ENCODE measurements at regions not wholly inside any gene's neighbourhood (a gene's known extent, or its start where the extent isn't known, plus 50 kb on each side); places are given as distances from the start of the nearest gene placed in this dataset.

DNA sequence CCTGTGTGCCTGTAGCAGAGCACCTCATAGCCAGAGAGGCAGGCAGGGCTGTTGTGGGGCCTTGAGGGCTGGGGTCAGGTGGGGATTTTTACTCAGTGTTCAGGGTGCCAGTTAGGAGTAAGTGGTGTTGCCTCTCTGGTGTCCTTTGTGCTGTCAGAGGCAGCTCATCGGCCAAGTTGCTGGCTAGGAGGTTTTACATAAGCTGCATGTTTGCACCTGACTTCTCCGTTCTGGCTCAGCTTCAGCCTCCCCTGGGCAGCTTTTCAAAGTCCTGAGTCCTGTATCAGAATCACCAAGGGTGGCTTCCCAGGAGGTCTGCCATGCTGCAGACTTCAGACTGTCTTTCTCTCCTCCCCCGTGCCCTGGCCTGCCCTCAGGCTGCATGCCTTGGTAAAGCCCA lies 242.6 kb upstream of the TPM1 start:
- DNase-seq (ENCODE audit: low read depth, low spot score), result no peak
- in situ Hi-C loops (cut with HindIII; ENCODE audit: low pct_unique_long_range_greater_than_20kb, low sequenced_read_pairs), result no loop called here

GRCh38 chr15:62802612-62803011 lies 239.9 kb upstream of the TPM1 start:
- DNase-seq (ENCODE audit: low read depth, low spot score), result no peak
- in situ Hi-C loops (cut with HindIII; ENCODE audit: low pct_unique_long_range_greater_than_20kb, low sequenced_read_pairs), result no loop called here

DNA sequence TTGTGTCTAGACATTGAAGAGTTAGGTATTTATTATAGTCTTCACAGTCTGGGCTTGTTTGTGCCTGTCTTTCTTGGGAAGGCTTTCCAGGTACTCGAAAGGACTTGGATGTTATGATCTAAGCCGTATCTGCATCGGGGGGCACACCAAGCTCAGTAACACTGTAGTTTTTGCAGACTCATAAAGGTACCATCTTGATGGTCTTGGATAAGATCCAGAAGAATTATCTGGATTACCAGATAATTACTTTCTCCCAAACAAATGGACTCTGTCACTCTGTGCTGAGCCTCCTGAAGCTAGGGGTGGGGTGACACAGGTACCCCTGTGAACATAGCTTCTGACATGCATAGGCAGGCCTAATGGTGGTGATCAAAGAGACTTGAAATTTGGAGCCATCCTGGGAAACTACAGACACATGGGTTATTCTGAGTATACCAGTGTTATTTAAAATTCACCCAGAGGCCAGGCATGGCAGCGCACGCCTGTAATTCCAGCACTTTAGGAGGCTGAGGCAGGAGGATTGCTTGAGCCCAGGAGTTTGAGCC lies 238.6 kb upstream of the TPM1 start:
- in situ Hi-C loops (cut with HindIII; ENCODE audit: low pct_unique_long_range_greater_than_20kb, low sequenced_read_pairs), result no loop called here

GRCh38 chr15:62805502-62805901 lies 237.0 kb upstream of the TPM1 start:
- in situ Hi-C loops (cut with HindIII; ENCODE audit: low pct_unique_long_range_greater_than_20kb, low sequenced_read_pairs), result no loop called here
- no peak for DNase-seq (ENCODE audit: low read depth, low spot score)

More for the DNA sequence above, 238.6 kb upstream of the TPM1 start:
- no peak for DNase-seq (ENCODE audit: low read depth, low spot score)

DNA sequence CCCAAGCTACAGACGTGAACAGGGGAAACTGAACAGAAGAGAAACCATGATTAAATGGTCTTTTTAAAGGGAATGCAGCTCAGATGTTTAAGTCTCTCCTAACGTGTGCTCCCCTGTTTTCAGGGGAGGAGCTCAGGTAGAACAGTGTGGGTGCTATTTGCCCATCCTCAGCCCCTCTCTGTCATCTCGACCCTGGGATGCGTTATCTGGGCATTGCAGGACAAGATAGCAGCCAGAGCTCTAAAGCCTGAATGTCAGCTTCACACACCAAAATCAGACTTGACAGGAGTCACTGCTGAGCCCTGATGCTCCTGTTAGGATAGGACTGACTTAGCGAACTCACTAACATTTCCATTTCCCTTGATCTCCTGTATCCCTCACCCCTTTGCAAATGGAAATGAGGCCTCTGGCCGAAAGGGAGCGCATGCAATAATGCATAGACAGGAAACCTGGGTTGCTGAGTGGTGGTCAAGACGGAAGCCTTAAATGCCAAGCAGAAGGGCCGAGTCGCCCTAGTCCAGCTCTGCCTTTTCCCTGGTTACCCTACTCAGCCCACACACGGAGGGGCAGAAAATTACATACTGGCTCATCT lies 234.9 kb upstream of the TPM1 start:
- in situ Hi-C loops (cut with HindIII; ENCODE audit: low pct_unique_long_range_greater_than_20kb, low sequenced_read_pairs), result no loop called here
- DNase-seq (ENCODE audit: low read depth, low spot score), result no peak

- peak; percentile 4 for DNase-seq (ENCODE audit: low read depth, low spot score)
- in situ Hi-C loops (cut with HindIII; ENCODE audit: low pct_unique_long_range_greater_than_20kb, low sequenced_read_pairs), result no loop called here
Measured at GRCh38 chr15:62809115-62809967, 233.2 kb upstream of the TPM1 start.

- in situ Hi-C loops (cut with HindIII; ENCODE audit: low pct_unique_long_range_greater_than_20kb, low sequenced_read_pairs), result no loop called here
- no peak for DNase-seq (ENCODE audit: low read depth, low spot score)
Measured at GRCh38 chr15:62809968-62810260, 232.6 kb upstream of the TPM1 start.

GRCh38 chr15:62812515-62812835 lies 230.1 kb upstream of the TPM1 start:
- in situ Hi-C loops (cut with HindIII; ENCODE audit: low pct_unique_long_range_greater_than_20kb, low sequenced_read_pairs), result no loop called here
- no peak for DNase-seq (ENCODE audit: low read depth, low spot score)

DNA sequence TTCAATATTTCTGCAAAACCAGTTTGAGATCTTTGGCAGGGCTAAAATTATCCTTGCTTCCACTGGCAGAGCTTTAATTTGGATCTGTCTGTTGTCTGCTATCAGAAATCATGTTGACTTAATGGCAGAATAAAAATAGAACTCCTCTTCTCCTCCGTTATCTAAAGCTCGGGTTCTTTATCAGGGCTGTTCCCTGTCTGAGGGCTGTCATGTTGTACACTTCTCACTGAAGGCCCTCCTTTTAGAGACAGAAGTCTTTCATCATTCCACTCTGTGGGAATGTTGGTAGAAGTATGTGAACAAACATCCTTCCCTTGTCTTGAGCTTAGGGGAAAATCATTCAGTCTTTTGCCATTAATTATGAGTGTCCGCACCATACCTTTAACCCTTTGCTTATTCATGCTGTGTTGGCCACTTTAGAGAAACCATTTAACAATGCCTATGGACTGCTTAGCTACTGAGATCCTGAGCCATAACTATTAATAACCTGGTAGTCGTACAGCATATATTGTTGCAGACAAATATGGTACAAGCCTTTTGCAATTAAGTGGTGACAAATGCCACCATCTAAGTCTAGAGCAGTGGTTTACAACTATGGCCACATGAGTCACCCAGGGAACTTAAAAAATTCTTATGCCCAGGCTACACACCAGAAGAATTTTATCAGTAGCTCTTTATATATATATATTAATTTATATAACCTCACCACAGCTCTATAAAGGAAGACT lies 226.0 kb upstream of the TPM1 start:
- no peak for DNase-seq (ENCODE audit: low read depth, low spot score)
- in situ Hi-C loops (cut with HindIII; ENCODE audit: low pct_unique_long_range_greater_than_20kb, low sequenced_read_pairs), result no loop called here

DNA sequence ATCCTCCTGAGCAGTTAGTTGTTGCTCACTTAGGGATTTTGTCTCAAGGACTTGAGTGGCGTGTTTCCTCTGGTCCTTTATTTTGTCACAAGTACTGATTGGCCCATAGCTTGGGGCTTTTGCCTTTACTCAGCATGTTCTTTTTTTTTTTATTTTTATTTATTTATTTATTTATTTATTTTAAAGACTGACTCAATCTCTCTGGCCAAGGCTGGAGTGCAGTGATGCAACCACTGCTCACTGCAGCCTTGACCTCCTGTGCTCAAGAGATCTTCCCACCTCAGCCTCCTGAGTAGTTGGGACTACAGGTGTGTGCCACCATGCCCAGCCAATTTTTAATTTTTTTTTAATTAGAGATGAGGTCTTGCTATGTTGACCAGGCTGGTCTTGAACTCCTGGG lies 223.9 kb upstream of the TPM1 start:
- in situ Hi-C loops (cut with HindIII; ENCODE audit: low pct_unique_long_range_greater_than_20kb, low sequenced_read_pairs), result no loop called here

DNA sequence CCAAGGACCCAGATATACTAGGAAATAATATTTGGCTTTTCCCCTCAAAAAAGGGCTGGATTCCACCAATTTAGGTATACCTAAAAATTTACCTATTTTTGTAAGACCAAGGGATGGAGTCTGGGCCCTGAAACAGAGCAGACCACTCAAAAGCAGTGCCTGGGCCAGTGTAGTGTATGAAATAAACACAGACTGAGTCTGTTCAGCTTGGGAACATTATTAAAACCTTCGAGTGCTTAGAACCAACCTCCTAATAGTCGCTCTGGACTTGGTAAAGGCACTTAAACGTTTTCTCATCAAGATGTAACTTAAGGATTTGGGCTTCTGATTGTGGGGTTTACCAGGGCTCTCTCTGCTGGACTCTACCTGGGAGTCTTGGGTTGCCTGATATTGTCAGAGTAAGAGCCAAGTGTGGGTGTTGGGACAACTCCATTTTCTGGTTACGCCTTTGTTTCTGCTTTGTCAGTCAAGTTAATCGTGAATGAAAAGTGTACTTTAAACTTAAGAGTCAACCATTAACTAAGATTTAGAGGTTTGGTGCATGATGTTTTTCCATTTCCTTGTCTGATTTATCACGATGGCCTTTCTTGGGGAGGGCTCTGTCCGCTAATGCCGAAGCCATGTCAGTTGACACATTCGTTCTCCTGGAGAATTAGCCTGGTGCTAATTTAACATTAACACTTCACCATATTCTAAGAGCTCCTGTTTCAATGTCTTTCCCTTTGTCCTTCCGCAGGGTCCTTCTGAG lies 221.0 kb upstream of the TPM1 start:
- in situ Hi-C loops (cut with HindIII; ENCODE audit: low pct_unique_long_range_greater_than_20kb, low sequenced_read_pairs), result no loop called here
- DNase-seq (ENCODE audit: low read depth, low spot score), result no peak

More for the DNA sequence above, 223.9 kb upstream of the TPM1 start:
- no peak for DNase-seq (ENCODE audit: low read depth, low spot score)

DNA sequence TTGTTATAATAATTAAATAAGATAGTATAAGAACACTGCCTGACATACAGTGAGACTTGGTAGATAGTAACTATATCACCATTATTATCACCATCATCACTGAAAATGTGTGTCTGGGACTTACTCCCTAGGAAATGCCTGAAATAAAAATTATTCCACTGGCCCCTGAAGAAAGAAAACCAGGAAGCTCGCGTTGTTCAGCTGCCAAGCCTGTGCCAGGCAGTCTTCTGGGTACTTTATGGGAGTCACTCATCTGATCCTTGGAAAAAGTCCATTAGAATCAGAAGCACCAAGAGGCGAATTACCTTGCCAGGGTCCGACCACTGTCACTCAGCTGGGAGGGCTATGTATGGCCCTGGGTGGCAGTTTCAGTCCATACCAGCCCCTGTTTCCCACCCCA lies 220.3 kb upstream of the TPM1 start:
- in situ Hi-C loops (cut with HindIII; ENCODE audit: low pct_unique_long_range_greater_than_20kb, low sequenced_read_pairs), result no loop called here
- no peak for DNase-seq (ENCODE audit: low read depth, low spot score)

DNA sequence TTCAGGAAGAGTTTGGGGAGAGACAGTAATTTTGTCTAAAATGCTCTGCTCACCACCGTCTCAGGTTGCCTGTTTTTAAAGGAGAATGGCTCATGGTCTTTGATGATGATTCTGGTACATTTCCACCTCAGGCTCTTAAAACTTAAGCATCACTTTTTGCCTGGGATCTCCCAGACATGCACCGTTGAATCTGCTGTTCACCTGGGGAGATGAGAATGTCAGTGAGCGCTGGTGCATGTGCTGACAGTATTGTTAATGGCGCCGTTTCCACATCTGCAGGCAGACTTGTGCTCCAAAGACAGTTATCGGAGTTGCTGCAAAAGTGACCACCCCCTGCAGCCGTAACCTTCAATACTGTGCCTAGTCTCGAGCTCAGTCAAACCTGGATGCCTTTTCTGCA lies 219.0 kb upstream of the TPM1 start:
- in situ Hi-C loops (cut with HindIII; ENCODE audit: low pct_unique_long_range_greater_than_20kb, low sequenced_read_pairs), result no loop called here

DNA sequence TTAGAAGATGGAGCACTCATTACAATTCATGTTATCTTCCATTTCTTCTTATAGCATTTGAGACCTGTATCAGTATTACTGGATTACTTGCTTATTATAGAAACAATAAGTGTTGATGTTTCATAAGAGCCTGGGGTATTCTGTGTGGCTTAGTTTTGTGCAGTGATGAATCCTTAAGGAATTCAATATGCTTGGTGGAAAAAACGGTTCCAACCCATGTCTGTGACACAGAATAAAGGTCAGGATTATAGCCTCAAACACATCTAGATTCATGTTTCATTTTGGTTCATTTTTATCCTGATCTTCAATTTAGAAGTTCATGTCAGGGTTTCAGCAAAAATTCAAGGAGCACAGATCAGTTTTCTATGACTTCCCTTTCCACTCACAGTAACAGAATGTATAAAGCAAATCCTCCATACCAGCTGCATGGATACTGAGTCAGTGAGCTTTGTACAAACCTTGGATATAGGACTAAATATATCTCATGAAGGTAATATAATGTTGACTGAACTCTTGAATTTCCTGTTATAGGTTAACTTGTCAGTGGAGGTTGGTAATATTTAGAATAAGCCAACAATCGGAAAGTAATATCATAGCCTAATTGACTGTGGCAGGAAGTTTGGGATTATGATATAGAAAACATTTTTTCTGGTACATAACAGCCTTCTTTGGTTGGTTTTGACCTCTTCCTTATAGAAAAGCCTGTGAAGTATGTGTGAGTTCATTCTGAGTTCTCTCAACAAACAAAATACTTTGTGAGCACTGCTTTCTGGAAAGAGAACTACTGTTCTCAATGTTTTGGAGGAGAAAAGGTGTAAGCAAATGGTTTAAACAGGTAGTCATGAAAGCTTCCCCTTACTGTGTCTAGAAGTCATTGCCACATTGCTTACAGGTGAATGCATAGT lies 218.2 kb upstream of the TPM1 start:
- DNase-seq (ENCODE audit: low read depth, low spot score), result no peak
- in situ Hi-C loops (cut with HindIII; ENCODE audit: low pct_unique_long_range_greater_than_20kb, low sequenced_read_pairs), result no loop called here

More for the DNA sequence above, 219.0 kb upstream of the TPM1 start:
- DNase-seq (ENCODE audit: low read depth, low spot score), result no peak

DNA sequence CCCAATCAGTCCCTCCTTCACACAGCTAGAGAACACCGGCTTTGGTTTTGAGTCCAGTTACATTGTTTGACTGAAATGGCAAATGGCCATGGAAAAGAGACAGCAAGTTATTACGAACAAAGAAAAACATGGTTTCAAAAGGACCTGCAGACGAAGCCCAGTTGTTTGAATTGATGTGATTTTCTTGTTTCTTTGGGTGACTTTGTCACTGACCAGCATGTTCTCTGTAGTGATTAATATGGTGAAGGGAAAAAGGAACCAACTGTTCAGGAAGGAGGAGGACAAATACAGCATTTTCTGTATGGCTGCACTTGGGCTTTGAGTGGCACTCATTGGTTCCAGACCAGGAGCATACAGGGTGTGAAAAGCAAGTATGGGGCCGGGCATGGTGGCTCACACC lies 217.4 kb upstream of the TPM1 start:
- in situ Hi-C loops (cut with HindIII; ENCODE audit: low pct_unique_long_range_greater_than_20kb, low sequenced_read_pairs), result no loop called here

DNA sequence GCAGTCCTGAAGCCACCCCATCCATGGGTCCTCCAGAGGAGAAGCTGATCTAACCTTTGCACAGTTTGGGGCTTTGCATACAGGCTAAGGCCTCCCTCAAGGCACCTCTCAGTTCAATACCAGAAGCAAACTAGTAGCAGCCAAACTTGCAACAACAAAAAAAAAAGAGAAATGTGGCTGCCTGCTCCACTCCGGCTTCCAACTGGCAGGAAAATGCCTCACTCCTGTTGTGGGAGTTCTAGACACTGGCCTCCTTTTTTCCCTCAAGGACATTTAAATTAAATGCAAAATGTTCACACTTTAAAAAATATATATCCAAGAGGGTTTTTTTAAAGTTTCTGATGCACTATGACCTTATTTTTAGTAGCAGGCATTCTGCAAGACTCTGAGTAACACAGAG lies 216.0 kb upstream of the TPM1 start:
- in situ Hi-C loops (cut with HindIII; ENCODE audit: low pct_unique_long_range_greater_than_20kb, low sequenced_read_pairs), result no loop called here
- DNase-seq (ENCODE audit: low read depth, low spot score), result no peak

More for the DNA sequence above, 217.4 kb upstream of the TPM1 start:
- DNase-seq (ENCODE audit: low read depth, low spot score), result no peak

GRCh38 chr15:62828364-62828763 lies 214.2 kb upstream of the TPM1 start:
- in situ Hi-C loops (cut with HindIII; ENCODE audit: low pct_unique_long_range_greater_than_20kb, low sequenced_read_pairs), result no loop called here

More at GRCh38 chr15:62828364-62828763, 214.2 kb upstream of the TPM1 start:
- peak; percentile 13 for DNase-seq (ENCODE audit: low read depth, low spot score)

All from SK-MEL-5 (cell line).